ENCODE measurements at regions not wholly inside any gene's neighbourhood (a gene's known extent, or its start where the extent isn't known, plus 50 kb on each side); places are given as distances from the start of the nearest gene placed in this dataset.

DNA sequence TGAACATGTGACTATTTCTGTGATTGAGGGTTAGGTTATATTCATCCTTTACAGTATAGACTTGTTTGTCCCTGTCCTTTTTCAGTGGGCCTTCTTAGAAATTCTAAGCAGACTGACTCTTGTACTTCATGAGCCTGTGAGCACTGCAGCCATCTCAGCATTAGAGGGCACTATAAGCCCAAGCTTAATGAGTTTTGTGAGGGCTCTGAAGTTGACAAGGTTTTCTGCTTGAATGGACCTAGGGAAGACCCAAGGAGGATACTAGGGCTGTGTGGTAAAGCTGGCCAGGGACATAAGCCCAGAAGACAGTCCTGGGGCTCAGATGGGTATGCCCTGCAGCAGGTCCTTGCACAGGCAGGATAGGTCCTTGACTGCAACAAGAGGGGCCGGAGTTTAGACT lies 126.5 kb downstream of the MRPS30 start:
- Histone ChIP-seq H3K27ac (no peak overlapping the region), H3K4me1 (peaks cover 0 to 8% of the 10 kb centered on the region in 2 donors), H3K4me3 (replicated peaks in 1 of 3) (no peak overlapping the region), H3K9me3 (no peaks in the 10 kb centered on the region), H3K27me3 (no peaks in the 10 kb centered on the region), H3K36me3 (no peaks in the 10 kb centered on the region)
- 100% methylated on average over 1 of the region's 1 CpG; no CpG with 5 or more reads in 1 of the 2 donors for WGBS, 2 donors
- peak in 1 of 2 donors; percentile 12 for DNase-seq
- intact Hi-C loops (cut with DNase I): no loop called here
- TF ChIP-seq, protein P1, sequence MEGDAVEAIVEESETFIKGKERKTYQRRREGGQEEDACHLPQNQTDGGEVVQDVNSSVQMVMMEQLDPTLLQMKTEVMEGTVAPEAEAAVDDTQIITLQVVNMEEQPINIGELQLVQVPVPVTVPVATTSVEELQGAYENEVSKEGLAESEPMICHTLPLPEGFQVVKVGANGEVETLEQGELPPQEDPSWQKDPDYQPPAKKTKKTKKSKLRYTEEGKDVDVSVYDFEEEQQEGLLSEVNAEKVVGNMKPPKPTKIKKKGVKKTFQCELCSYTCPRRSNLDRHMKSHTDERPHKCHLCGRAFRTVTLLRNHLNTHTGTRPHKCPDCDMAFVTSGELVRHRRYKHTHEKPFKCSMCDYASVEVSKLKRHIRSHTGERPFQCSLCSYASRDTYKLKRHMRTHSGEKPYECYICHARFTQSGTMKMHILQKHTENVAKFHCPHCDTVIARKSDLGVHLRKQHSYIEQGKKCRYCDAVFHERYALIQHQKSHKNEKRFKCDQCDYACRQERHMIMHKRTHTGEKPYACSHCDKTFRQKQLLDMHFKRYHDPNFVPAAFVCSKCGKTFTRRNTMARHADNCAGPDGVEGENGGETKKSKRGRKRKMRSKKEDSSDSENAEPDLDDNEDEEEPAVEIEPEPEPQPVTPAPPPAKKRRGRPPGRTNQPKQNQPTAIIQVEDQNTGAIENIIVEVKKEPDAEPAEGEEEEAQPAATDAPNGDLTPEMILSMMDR (IDR thresholded peaks at IDR 0.05): peak in 4 of 6 experiments; percentile 12 to 40 (median 33)
- no peak for TF ChIP-seq POLR2A (IDR thresholded peaks at IDR 0.05)

DNA sequence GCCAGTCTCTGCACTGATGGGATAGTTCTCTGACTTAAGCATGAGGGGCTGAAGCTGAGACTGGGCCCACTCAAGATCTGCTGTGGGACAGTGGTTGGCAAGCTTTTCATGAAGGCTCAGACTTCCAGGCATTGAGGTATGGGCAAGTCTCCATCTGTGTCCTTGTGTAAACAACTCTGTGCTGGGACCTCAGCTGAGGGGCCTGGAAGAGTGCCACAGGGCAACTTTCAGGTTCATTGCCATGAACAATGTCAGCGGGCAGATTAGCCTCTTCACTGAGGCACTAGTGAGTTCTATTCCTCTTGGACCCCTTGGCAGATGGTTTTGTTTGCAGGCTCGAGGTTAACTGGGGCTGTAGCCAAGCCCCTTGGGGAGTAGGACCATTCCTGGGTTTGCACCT lies 127.1 kb downstream of the MRPS30 start:
- Histone ChIP-seq H3K4me1 (peaks cover 0 to 8% of the 10 kb centered on the region in 2 donors), H3K27ac (no peak overlapping the region), H3K4me3 (replicated peaks in 1 of 3) (no peak overlapping the region), H3K36me3 (no peaks in the 10 kb centered on the region), H3K27me3 (no peaks in the 10 kb centered on the region), H3K9me3 (no peaks in the 10 kb centered on the region)
- DNase-seq: peak; percentile 33 to 34
- no peak for TF ChIP-seq POLR2A (IDR thresholded peaks at IDR 0.05)
- TF ChIP-seq, protein P1 (IDR thresholded peaks at IDR 0.05): no peak
- intact Hi-C loops (cut with DNase I): no loop called here
- 23 to 38% methylated on average over 2 of the region's 2 CpGs for WGBS, 2 donors

DNA sequence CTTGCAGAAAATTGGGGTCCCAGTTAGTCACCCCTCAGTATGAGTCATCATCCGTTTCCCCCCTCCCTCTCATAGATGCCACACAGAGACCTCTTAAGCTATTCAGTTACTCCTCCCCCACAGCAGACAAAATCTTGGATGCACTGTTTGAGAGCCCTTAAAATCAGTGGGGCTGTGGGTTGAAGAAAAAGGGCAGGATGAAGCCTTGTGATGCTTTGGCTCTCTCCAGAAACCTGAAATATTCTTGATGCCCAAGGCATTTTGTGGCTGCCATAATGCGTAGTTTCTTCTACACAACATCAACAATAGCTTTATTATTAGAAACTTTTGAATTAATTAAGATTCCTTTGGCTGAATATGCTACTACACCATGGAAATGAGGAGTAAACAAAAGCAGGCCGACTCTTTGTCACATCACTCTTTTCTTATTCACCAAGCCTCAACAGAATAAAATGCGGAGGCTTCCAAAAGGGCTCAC lies 133.8 kb downstream of the MRPS30 start:
- H3K27me3 ChIP-seq: no peaks in the 10 kb centered on the region
- WGBS, 2 donors: 54 to 61% methylated on average over 4 of the region's 4 CpGs
- H3K4me1 ChIP-seq: no peaks in the 10 kb centered on the region

DNA sequence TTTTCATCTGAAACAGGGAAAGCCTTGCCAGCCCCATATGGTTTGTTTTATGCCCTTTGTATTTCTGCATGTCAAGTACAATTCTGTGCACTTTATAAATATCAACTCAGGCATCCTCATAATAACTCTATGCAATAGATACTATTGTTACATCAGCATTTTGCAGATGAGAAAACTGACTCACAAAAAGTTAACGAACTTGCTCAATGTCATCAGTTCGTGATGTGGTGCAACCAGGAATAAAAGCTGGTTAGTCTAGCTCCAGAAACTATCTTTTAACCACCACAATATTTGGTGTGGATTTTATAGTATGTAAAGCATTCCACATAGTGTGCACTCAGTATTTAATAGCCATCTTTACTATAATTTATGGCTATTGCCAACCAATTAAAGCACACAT lies 134.9 kb downstream of the MRPS30 start:
- H3K27me3 ChIP-seq: no peaks in the 10 kb centered on the region
- TF ChIP-seq, protein P1 (IDR thresholded peaks at IDR 0.05): no peak
- no peak for TF ChIP-seq POLR2A (IDR thresholded peaks at IDR 0.05)
- no peak for DNase-seq
- no peaks in the 10 kb centered on the region for H3K36me3 ChIP-seq
- no peaks in the 10 kb centered on the region for H3K4me1 ChIP-seq
- intact Hi-C loops (cut with DNase I): no loop called here
- 87 to 91% methylated on average over 2 of the region's 2 CpGs for WGBS, 2 donors
- H3K27ac ChIP-seq: no peak overlapping the region
- H3K4me3 ChIP-seq (replicated peaks in 1 of 3): no peak overlapping the region
- no peaks in the 10 kb centered on the region for H3K9me3 ChIP-seq

More for the DNA sequence above, 133.8 kb downstream of the MRPS30 start:
- no peak overlapping the region for H3K27ac ChIP-seq
- H3K4me3 ChIP-seq (replicated peaks in 1 of 3): no peak overlapping the region
- DNase-seq: no peak
- no peaks in the 10 kb centered on the region for H3K36me3 ChIP-seq
- TF ChIP-seq, protein P1 (IDR thresholded peaks at IDR 0.05): no peak
- TF ChIP-seq POLR2A (IDR thresholded peaks at IDR 0.05): no peak
- intact Hi-C loops (cut with DNase I): no loop called here
- no peaks in the 10 kb centered on the region for H3K9me3 ChIP-seq

DNA sequence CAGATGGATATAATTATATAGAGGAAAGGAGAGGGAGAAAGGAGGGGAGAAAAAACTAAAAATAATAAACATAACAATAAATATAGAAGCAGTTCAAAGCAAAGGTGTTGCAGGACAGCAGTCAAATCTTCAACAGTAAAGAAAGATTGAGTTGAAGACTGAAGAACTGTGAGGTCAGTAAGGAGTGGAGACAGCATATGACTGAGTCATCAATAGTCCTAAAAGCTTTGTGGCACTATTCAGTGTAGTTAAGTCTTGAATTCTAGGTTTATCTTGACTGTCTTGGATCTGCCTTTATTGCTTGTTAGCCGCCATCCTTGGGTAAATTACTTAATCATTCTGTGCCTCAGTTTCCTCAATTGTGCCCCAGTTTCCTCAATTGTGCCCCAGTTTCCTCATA lies 137.0 kb downstream of the MRPS30 start:
- TF ChIP-seq, protein P1 (IDR thresholded peaks at IDR 0.05): no peak
- TF ChIP-seq POLR2A (IDR thresholded peaks at IDR 0.05): no peak
- peaks cover 3 to 6% of the 10 kb centered on the region in 2 donors for H3K4me1 ChIP-seq
- DNase-seq: no peak
- no peak overlapping the region for H3K27ac ChIP-seq
- no peak overlapping the region for H3K4me3 ChIP-seq (replicated peaks in 1 of 3)
- H3K27me3 ChIP-seq: no peaks in the 10 kb centered on the region
- H3K9me3 ChIP-seq: no peaks in the 10 kb centered on the region
- WGBS, 2 donors: 86 to 93% methylated on average over 1 of the region's 1 CpG
- intact Hi-C loops (cut with DNase I): no loop called here
- H3K36me3 ChIP-seq: no peaks in the 10 kb centered on the region
